Neuron (in vitro differentiated cells): ENCODE measurements at regions not wholly inside any gene's neighbourhood (a gene's known extent, or its start where the extent isn't known, plus 50 kb on each side); places are given as distances from the start of the nearest gene placed in this dataset.

Experiments
- H2AFZ ChIP-seq: one replicate; pipeline ENCODE4 v1.6.1; 2013; ENCODE audit warnings: low read depth, mild to moderate bottlenecking, inconsistent platforms, low read length, moderate library complexity
- H3K27me3 ChIP-seq: one replicate; pipeline ENCODE4 v1.6.1; 2013; ENCODE audit warnings: low read length; ENCODE audit not compliant: insufficient read depth
- H3K36me3 ChIP-seq: one replicate; pipeline ENCODE4 v1.6.1; 2013; ENCODE audit warnings: low read length; ENCODE audit not compliant: insufficient read depth
- H3K4me1 ChIP-seq: one replicate; pipeline ENCODE4 v1.6.1; 2013; ENCODE audit warnings: low read length; ENCODE audit not compliant: insufficient read depth
- H3K4me3 ChIP-seq: 2 replicates; pipeline ENCODE4 v1.5.1; 2013; ENCODE audit warnings: mild to moderate bottlenecking, low read length, moderate library complexity
- H3K9me3 ChIP-seq: one replicate; pipeline ENCODE4 v1.6.1; 2013; ENCODE audit warnings: low read length

DNA sequence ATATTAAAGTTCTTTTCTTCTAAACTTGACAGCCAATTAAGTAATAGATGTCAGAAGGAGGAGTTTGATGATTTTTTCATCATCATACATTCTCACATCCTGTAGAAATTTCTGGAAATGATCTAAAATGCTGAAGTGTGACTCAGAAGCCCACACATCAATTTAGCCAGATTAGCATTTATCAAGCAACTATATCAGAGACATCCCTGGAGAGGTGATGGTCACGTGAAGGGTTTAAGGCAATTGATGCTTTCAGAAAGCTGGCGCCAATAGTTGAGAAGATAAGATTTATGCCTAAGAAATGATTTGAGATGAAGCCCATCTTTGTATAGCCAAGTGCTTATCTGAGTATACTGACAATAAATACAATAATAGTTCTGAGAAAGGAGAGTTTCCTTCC is 162.9 kb upstream of the RORB start:
- Histone ChIP-seq H2AFZ (no peak overlapping the region), H3K4me3 (no peak overlapping the region), H3K36me3 (no peaks in the 10 kb centered on the region), H3K27me3 (no peaks in the 10 kb centered on the region), H3K4me1 (no peaks in the 10 kb centered on the region), H3K9me3 (no peaks in the 10 kb centered on the region)

DNA sequence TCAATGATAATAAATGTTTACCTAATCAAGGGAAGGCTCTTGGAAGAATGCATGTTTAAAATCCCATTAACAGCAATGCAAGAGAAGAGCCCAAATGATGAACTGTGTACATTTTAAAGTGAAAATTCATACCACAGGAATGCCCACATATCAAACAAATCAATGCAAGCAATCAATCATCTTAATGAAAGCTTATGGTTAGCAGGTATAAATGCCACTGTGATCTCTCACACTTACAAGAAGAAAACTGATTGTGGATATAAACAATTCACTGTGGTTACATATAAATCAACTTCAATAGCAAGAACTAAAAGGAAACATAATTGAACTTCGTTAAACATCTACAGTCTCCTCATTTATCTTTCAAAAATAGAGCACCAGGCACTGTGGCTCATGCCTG is 161.0 kb upstream of the RORB start:
- H3K27me3 ChIP-seq, result no peaks in the 10 kb centered on the region
- no peaks in the 10 kb centered on the region for H3K36me3 ChIP-seq
- no peak overlapping the region for H3K4me3 ChIP-seq
- H3K9me3 ChIP-seq, result no peaks in the 10 kb centered on the region
- no peak overlapping the region for H2AFZ ChIP-seq
- no peaks in the 10 kb centered on the region for H3K4me1 ChIP-seq

DNA sequence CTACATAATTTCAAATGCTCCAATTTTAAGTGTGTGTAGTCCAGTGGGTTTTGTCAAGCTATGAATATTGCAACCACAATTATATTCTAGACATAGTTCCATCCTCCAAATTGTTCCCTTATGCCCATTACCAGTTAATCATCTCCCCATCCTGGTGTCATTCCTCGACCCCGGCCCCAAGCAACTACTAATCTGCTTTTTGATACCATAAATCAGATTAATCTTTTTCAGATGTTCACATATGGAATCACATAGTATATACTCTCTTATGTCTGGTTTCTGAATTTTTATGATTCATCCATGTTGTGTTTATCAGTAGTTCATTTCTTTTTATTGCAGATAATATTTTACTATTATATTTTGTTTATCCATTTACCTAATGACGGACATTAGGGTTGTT is 148.4 kb upstream of the RORB start:
- no peaks in the 10 kb centered on the region for H3K9me3 ChIP-seq
- H3K27me3 ChIP-seq, result no peaks in the 10 kb centered on the region
- H3K4me3 ChIP-seq, result no peak overlapping the region
- H3K36me3 ChIP-seq, result no peaks in the 10 kb centered on the region
- H2AFZ ChIP-seq, result no peak overlapping the region
- no peaks in the 10 kb centered on the region for H3K4me1 ChIP-seq

DNA sequence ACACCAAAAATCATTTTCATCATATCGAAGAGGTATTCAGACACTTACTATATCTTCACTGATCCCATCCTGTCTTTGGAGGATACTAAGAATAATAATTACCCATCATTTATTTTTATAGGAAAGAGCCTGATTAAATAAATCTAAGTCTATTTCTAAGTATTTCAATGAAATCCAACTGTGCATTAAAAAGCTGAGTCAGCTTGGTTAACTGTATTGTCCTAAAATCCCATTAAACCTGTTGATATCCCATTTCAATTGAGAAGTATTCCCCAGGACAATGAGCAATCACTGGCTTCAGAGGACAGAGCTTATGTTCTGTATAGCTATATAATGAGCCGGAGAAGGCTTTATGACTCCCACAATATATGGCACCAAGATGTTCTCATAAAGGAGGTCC is 142.0 kb upstream of the RORB start:
- Histone ChIP-seq H3K4me3 (no peak overlapping the region), H3K9me3 (no peaks in the 10 kb centered on the region), H3K27me3 (no peaks in the 10 kb centered on the region), H2AFZ (no peak overlapping the region), H3K36me3 (no peaks in the 10 kb centered on the region), H3K4me1 (no peaks in the 10 kb centered on the region)

DNA sequence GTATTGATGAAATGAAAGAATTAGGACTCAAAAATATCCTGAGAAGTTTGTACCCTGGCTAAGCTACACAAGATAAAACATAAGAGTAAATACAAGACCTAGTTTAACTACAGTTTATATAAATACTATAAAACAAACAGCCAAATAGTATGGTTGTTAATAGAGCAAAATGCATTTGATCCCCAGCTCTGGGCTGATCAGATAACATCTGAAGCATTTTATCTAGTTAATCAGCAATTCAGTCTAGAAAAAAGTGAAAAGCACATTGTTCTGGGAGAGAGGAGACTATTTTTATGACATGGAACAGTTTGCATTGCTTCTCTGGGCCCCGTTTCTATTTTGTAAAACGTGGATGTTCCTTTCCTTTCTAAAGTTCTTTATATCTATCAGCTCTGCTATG is 139.6 kb upstream of the RORB start:
- no peaks in the 10 kb centered on the region for H3K4me1 ChIP-seq
- no peak overlapping the region for H2AFZ ChIP-seq
- no peaks in the 10 kb centered on the region for H3K9me3 ChIP-seq
- no peaks in the 10 kb centered on the region for H3K36me3 ChIP-seq
- no peaks in the 10 kb centered on the region for H3K27me3 ChIP-seq
- H3K4me3 ChIP-seq, result no peak overlapping the region

DNA sequence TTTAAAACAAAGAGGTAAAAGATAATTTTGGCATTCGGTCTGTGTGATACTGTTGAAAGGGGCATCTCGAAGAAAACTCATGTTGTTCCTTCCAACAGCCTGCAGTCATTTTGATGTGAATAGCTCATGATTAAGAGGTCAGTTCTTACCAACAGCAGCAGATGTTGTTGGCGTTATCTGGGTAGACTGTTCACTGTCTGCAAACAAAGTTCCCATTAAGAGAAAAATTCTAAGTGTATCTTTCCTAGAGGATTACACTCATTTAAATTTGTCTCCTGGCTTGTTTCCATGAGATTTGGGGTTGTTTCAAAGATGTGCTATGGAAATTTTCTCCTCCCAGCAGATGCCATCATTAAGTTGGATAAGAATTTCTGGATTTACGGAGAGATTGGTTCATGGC is 138.2 kb upstream of the RORB start:
- Histone ChIP-seq H3K4me1 (no peaks in the 10 kb centered on the region), H3K9me3 (no peaks in the 10 kb centered on the region), H3K4me3 (no peak overlapping the region), H2AFZ (no peak overlapping the region), H3K36me3 (no peaks in the 10 kb centered on the region), H3K27me3 (no peaks in the 10 kb centered on the region)

DNA sequence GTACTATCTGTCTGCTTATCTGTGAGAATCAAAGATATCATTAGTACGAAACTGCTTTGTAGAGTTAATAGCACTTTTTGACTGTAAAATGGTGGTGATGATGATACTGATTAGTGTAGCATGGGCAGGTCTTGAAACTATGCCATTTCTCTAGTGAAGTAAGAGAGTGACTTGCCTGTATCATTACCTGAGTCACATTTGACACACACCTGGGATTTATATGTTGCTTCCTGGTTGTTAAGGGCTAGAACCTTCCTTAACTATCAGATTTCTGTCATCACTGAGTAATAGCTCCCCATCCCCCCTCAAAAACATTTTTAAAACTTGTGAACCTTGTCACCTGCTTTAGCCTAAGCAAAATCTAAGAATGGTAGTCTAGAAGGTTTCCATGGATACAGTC is 135.6 kb upstream of the RORB start:
- no peaks in the 10 kb centered on the region for H3K36me3 ChIP-seq
- H2AFZ ChIP-seq, result no peak overlapping the region
- no peaks in the 10 kb centered on the region for H3K9me3 ChIP-seq
- no peak overlapping the region for H3K4me3 ChIP-seq
- no peaks in the 10 kb centered on the region for H3K27me3 ChIP-seq
- no peaks in the 10 kb centered on the region for H3K4me1 ChIP-seq

DNA sequence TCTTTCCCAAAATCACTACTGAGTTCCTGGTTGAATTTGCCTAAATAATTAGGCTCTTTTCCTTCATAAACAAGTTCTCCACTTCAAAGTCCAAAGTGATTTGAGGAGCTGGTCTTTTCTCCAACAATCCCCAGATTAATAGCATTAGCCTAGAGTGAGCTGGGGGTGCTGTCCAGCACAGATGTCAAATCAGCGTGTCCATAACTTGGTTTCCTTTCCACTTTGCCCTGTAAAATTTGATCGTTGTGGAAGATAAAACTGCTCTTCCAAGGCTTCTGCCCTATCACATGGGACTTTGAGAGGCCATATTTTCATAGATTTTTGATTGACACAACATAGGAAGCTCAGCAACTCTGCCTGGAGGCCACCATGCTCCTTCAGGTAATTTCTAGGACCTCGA is 134.7 kb upstream of the RORB start:
- Histone ChIP-seq H3K4me3 (no peak overlapping the region), H2AFZ (no peak overlapping the region), H3K36me3 (no peaks in the 10 kb centered on the region), H3K9me3 (no peaks in the 10 kb centered on the region), H3K4me1 (no peaks in the 10 kb centered on the region), H3K27me3 (no peaks in the 10 kb centered on the region)

DNA sequence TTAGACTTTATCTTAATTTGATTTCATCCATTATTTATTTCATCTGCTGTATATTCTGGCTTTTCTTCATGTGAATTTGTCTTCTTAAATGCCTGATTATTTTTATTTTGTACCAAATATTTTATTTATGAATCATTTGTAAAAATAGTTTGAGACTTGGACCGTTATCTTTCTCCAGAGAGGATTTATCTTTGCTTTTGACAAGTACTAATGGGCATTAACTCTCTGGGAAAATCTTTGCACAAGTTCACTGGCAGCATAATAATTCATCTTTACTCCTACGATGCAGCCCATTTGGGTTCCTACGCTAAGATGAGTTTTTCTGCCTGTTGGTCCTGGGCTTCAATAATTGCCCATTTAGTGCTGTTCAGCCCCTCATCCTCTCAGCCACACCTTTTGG is 131.0 kb upstream of the RORB start:
- H3K9me3 ChIP-seq, result no peaks in the 10 kb centered on the region
- H3K4me1 ChIP-seq, result no peaks in the 10 kb centered on the region
- no peak overlapping the region for H3K4me3 ChIP-seq
- no peaks in the 10 kb centered on the region for H3K27me3 ChIP-seq
- H2AFZ ChIP-seq, result no peak overlapping the region
- H3K36me3 ChIP-seq, result no peaks in the 10 kb centered on the region

DNA sequence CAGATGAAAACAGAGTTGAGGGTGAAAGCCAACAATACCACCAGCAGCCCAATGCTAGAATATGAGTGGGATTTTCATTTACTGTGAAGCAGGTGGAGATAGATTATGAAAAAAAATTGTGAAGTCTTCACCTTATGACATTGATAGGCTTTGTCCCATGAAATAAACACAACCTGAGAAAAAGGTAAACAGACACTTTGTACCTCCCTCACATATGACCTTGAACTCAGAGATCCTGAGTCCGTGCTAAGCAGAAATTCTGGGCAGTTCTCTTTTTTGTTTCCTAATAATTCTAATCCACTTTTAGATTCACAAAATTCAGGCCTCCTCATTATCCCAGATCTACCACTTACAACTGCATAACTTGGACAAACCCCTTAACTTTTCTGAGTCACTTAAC is 127.3 kb upstream of the RORB start:
- H3K27me3 ChIP-seq, result no peaks in the 10 kb centered on the region

DNA sequence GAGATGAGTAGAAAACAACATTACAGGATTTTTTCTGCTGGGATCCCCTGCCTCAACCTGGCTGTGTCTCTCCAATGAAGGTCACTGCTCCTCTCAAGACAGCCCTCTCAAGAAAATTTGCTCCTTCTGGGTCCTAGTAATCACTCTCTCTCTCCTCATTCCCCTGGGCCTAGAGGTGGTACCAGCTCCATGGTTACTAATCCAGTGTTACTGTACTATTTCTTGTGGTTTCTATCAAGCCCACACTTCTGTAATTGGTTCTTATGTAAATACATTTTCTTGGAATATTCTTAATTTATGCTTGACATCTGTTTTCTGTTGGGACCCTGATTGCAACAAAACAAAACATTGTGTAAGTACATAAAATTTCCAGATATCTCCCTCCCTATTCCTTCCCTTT is 123.8 kb upstream of the RORB start:
- Histone ChIP-seq H2AFZ (no peak overlapping the region), H3K4me1 (no peaks in the 10 kb centered on the region), H3K36me3 (no peaks in the 10 kb centered on the region), H3K27me3 (no peaks in the 10 kb centered on the region), H3K9me3 (no peaks in the 10 kb centered on the region), H3K4me3 (no peak overlapping the region)

More for the DNA sequence above, 127.3 kb upstream of the RORB start:
- H2AFZ ChIP-seq, result no peak overlapping the region
- H3K36me3 ChIP-seq, result no peaks in the 10 kb centered on the region
- no peaks in the 10 kb centered on the region for H3K4me1 ChIP-seq
- no peaks in the 10 kb centered on the region for H3K9me3 ChIP-seq
- no peak overlapping the region for H3K4me3 ChIP-seq

DNA sequence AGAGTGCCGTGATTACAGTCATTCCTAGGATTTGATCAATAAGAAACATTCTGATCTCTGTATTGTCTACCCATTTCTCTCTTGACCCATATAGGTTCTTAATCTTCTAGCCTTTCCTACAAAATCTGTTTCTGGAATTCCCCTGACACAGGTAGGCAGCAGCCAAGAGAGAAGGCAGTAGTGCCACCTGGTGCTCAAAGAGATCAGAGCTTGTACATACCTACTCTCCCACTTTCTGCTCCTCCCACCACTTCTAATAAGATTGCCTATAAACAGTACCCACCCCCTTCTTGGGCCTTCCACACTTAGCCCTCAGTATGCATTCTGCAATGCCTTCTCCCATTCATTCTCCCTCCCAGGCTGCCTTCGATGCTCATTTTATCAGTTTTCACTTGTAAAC is 117.4 kb upstream of the RORB start:
- Histone ChIP-seq H3K4me1 (no peaks in the 10 kb centered on the region), H3K27me3 (no peaks in the 10 kb centered on the region), H3K36me3 (no peaks in the 10 kb centered on the region), H2AFZ (no peak overlapping the region), H3K9me3 (no peaks in the 10 kb centered on the region), H3K4me3 (no peak overlapping the region)

DNA sequence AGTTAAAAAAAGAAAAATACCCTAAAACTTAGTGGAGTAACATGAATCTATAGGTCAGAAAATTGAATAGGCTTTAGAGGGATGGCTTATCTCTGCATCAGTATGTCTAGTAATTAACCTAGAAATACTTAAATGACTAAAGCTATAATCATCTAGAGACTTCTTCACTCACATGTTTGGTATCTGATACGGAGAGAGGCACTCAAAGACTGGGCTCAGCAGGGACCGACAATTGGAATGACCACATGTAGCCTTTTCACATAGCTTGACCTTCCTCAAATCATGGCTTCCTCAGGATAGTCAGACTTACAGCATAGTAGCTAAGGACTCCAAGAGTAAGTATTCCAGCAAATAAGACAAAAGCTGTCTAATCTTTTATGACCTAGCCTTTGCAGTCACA is 105.3 kb upstream of the RORB start:
- Histone ChIP-seq H2AFZ (no peak overlapping the region), H3K4me3 (no peak overlapping the region), H3K9me3 (no peaks in the 10 kb centered on the region), H3K36me3 (no peaks in the 10 kb centered on the region), H3K27me3 (no peaks in the 10 kb centered on the region), H3K4me1 (no peaks in the 10 kb centered on the region)

DNA sequence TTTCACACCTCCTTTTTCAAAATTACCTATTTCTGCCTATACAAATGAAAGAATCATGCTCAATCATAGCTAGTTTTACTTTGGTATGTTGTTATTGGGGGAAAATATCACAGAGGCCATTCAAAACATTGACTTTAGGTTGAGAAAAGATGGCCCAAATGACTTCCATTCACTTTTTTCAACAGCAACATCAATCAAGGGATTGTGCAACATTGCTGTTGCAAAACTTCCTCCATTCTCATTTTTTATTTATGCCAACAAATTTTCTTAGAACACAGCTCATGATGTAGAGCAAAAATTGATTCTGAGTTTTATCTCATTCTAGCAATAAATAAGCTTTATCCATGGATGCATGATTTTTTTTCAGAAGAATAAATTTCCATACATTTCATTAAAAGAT is 93.6 kb upstream of the RORB start:
- H2AFZ ChIP-seq, result no peak overlapping the region
- no peak overlapping the region for H3K4me3 ChIP-seq
- H3K4me1 ChIP-seq, result peaks cover 6% of the 10 kb centered on the region
- no peaks in the 10 kb centered on the region for H3K27me3 ChIP-seq
- no peaks in the 10 kb centered on the region for H3K9me3 ChIP-seq
- H3K36me3 ChIP-seq, result no peaks in the 10 kb centered on the region
